BLaER1 treated with 17β-estradiol and CSF1 and Interleukin-3, amounts not matched to agents 10 nM and 100 nM (cell line): ENCODE measurements at regions not wholly inside any gene's neighbourhood (a gene's known extent, or its start where the extent isn't known, plus 50 kb on each side); places are given as distances from the start of the nearest gene placed in this dataset.

ENCODE experiments used
- H3K27ac ChIP-seq, 11 experiments: shearing (Covaris generic); formaldehyde crosslinking; 2 replicates each; pipeline ENCODE4 v1.8.1; 2022
- H3K27me3 ChIP-seq, 11 experiments: shearing (Covaris generic); formaldehyde crosslinking; 2 replicates each; pipeline ENCODE4 v1.8.1; 2022
- H3K36me3 ChIP-seq, 11 experiments: shearing (Covaris generic); formaldehyde crosslinking; 2 replicates each; pipeline ENCODE4 v1.8.1; 2022
- H3K4me1 ChIP-seq, 10 experiments: shearing (Covaris generic); formaldehyde crosslinking; 2 replicates each; pipeline ENCODE4 v1.8.1; 2022
- H3K4me2 ChIP-seq, 11 experiments: shearing (Covaris generic); formaldehyde crosslinking; 2 replicates each; pipeline ENCODE4 v1.8.1; 2022
- H3K4me3 ChIP-seq, 10 experiments: shearing (Covaris generic); formaldehyde crosslinking; 2 replicates each; pipeline ENCODE4 v1.8.1; 2022
- H3K9ac ChIP-seq, 11 experiments: shearing (Covaris generic); formaldehyde crosslinking; 2 replicates each; pipeline ENCODE4 v1.8.1; 2022
- H3K9me3 ChIP-seq, 11 experiments: shearing (Covaris generic); formaldehyde crosslinking; replicated peaks in 1 of 11; 2 replicates each; pipeline ENCODE4 v1.8.1; 2022
- H4K20me1 ChIP-seq, 11 experiments: shearing (Covaris generic); formaldehyde crosslinking; 2 replicates each; pipeline ENCODE4 v1.8.1; 2022
- Cebpa-rat ChIP-seq, 11 experiments: shearing (Covaris generic); IDR thresholded peaks; 2 replicates each; pipeline ENCODE4 v1.8.1; 2022

GRCh38 chr12:108048686-108049085, 80.4 kb upstream of the WSCD2 start:
- no peak for TF ChIP-seq Cebpa-rat (IDR thresholded peaks at IDR 0.05)
- Histone ChIP-seq H3K27ac (peak overlapping the region in 5 of 11 experiments; percentile 54 to 85 (median 78); a peak in 8 of 22 replicates), H3K4me3 (no peak overlapping the region), H3K9ac (no peak overlapping the region), H3K36me3 (no peaks in the 10 kb centered on the region), H3K9me3 (no peaks in the 10 kb centered on the region), H3K27me3 (peaks cover 0 to 27% (median 0%) of the 10 kb centered on the region in 11 experiments; a peak in 5 of 22 replicates), H3K4me1 (peaks cover 26 to 39% (median 31%) of the 10 kb centered on the region in 10 experiments), H3K4me2 (peak overlapping the region in 7 of 11 experiments; percentile 89 to 98 (median 91); a peak in 9 of 22 replicates), H4K20me1 (no peaks in the 10 kb centered on the region)

- TF ChIP-seq Cebpa-rat (IDR thresholded peaks at IDR 0.05) = no peak
- H3K36me3 ChIP-seq = no peaks in the 10 kb centered on the region
- peaks cover 0 to 24% (median 0%) of the 10 kb centered on the region in 11 experiments; a peak in 5 of 22 replicates for H3K27me3 ChIP-seq
- no peak overlapping the region for H3K4me2 ChIP-seq
- H3K4me1 ChIP-seq = peaks cover 24 to 32% (median 28%) of the 10 kb centered on the region in 10 experiments
- no peaks in the 10 kb centered on the region for H3K9me3 ChIP-seq
- H3K9ac ChIP-seq = no peak overlapping the region
- no peak overlapping the region for H3K27ac ChIP-seq
- no peaks in the 10 kb centered on the region for H4K20me1 ChIP-seq
- no peak overlapping the region for H3K4me3 ChIP-seq
These were observed 78.4 kb upstream of the WSCD2 start for GRCh38 chr12:108050696-108051095.

GRCh38 chr12:108052260-108052659, 76.8 kb upstream of the WSCD2 start:
- Histone ChIP-seq H3K4me1 (peaks cover 8 to 16% (median 13%) of the 10 kb centered on the region in 10 experiments), H4K20me1 (no peaks in the 10 kb centered on the region), H3K4me2 (no peak overlapping the region), H3K36me3 (no peaks in the 10 kb centered on the region), H3K9me3 (no peaks in the 10 kb centered on the region), H3K9ac (no peak overlapping the region), H3K4me3 (no peak overlapping the region), H3K27ac (no peak overlapping the region), H3K27me3 (peaks cover 0 to 17% (median 0%) of the 10 kb centered on the region in 11 experiments; a peak in 3 of 22 replicates)
- TF ChIP-seq Cebpa-rat (IDR thresholded peaks at IDR 0.05) = no peak

- Histone ChIP-seq H3K4me3 (no peak overlapping the region), H3K36me3 (no peaks in the 10 kb centered on the region), H3K27me3 (peaks cover 0 to 10% (median 0%) of the 10 kb centered on the region in 11 experiments; a peak in 3 of 22 replicates), H3K4me1 (peaks cover 0 to 4% (median under 1%) of the 10 kb centered on the region in 10 experiments; a peak in 10 of 20 replicates), H3K4me2 (no peak overlapping the region), H4K20me1 (no peaks in the 10 kb centered on the region), H3K9me3 (no peaks in the 10 kb centered on the region), H3K27ac (no peak overlapping the region), H3K9ac (no peak overlapping the region)
- no peak for TF ChIP-seq Cebpa-rat (IDR thresholded peaks at IDR 0.05)
These were observed 75.6 kb upstream of the WSCD2 start for GRCh38 chr12:108053512-108053911.

- Histone ChIP-seq H3K4me1 (no peaks in the 10 kb centered on the region), H4K20me1 (no peaks in the 10 kb centered on the region), H3K36me3 (no peaks in the 10 kb centered on the region), H3K27me3 (peaks cover 0 to 10% (median 0%) of the 10 kb centered on the region in 11 experiments; a peak in 3 of 22 replicates), H3K9ac (no peak overlapping the region), H3K4me2 (no peak overlapping the region), H3K27ac (no peak overlapping the region), H3K4me3 (no peak overlapping the region), H3K9me3 (no peaks in the 10 kb centered on the region)
- no peak for TF ChIP-seq Cebpa-rat (IDR thresholded peaks at IDR 0.05)
These were observed 74.6 kb upstream of the WSCD2 start for GRCh38 chr12:108054496-108054895.

- Histone ChIP-seq H3K4me1 (no peaks in the 10 kb centered on the region), H3K27me3 (peaks cover 0 to 10% (median 0%) of the 10 kb centered on the region in 11 experiments; a peak in 3 of 22 replicates), H3K9me3 (no peaks in the 10 kb centered on the region), H3K9ac (no peak overlapping the region), H4K20me1 (no peaks in the 10 kb centered on the region), H3K4me3 (no peak overlapping the region), H3K4me2 (no peak overlapping the region), H3K36me3 (no peaks in the 10 kb centered on the region), H3K27ac (no peak overlapping the region)
- TF ChIP-seq Cebpa-rat (IDR thresholded peaks at IDR 0.05) = no peak
These were observed 73.9 kb upstream of the WSCD2 start for GRCh38 chr12:108055141-108055540.

- TF ChIP-seq Cebpa-rat (IDR thresholded peaks at IDR 0.05) = no peak
- Histone ChIP-seq H4K20me1 (no peaks in the 10 kb centered on the region), H3K4me2 (no peak overlapping the region), H3K4me1 (no peaks in the 10 kb centered on the region), H3K27me3 (no peaks in the 10 kb centered on the region), H3K4me3 (no peak overlapping the region), H3K36me3 (no peaks in the 10 kb centered on the region), H3K9me3 (peaks cover 0 to 9% (median 0%) of the 10 kb centered on the region in 11 experiments; a peak in 4 of 22 replicates), H3K27ac (no peak overlapping the region), H3K9ac (no peak overlapping the region)
These were observed 69.0 kb upstream of the WSCD2 start for GRCh38 chr12:108060067-108060466.

- TF ChIP-seq Cebpa-rat (IDR thresholded peaks at IDR 0.05) = no peak
- Histone ChIP-seq H3K9me3 (peaks cover 0 to 9% (median 0%) of the 10 kb centered on the region in 11 experiments; a peak in 4 of 22 replicates), H4K20me1 (no peaks in the 10 kb centered on the region), H3K4me1 (no peaks in the 10 kb centered on the region), H3K27me3 (no peaks in the 10 kb centered on the region), H3K36me3 (no peaks in the 10 kb centered on the region), H3K9ac (no peak overlapping the region), H3K4me2 (no peak overlapping the region), H3K27ac (no peak overlapping the region), H3K4me3 (no peak overlapping the region)
These were observed 68.2 kb upstream of the WSCD2 start for GRCh38 chr12:108060903-108061302.

- H4K20me1 ChIP-seq = no peaks in the 10 kb centered on the region
- H3K27ac ChIP-seq = no peak overlapping the region
- no peak overlapping the region for H3K4me3 ChIP-seq
- no peak overlapping the region for H3K9ac ChIP-seq
- H3K36me3 ChIP-seq = no peaks in the 10 kb centered on the region
- peaks cover 0 to 9% (median 0%) of the 10 kb centered on the region in 11 experiments; a peak in 4 of 22 replicates for H3K9me3 ChIP-seq
- no peak for TF ChIP-seq Cebpa-rat (IDR thresholded peaks at IDR 0.05)
- peaks cover 0 to 7% (median 4%) of the 10 kb centered on the region in 10 experiments; a peak in 4 of 20 replicates for H3K4me1 ChIP-seq
- H3K4me2 ChIP-seq = no peak overlapping the region
- H3K27me3 ChIP-seq = no peaks in the 10 kb centered on the region
These were observed 65.9 kb upstream of the WSCD2 start for GRCh38 chr12:108063192-108063591.

- no peak overlapping the region for H3K9ac ChIP-seq
- no peaks in the 10 kb centered on the region for H3K27me3 ChIP-seq
- H3K4me1 ChIP-seq = peaks cover 0 to 7% (median 4%) of the 10 kb centered on the region in 10 experiments; a peak in 4 of 20 replicates
- no peak overlapping the region for H3K27ac ChIP-seq
- H4K20me1 ChIP-seq = no peaks in the 10 kb centered on the region
- no peak for TF ChIP-seq Cebpa-rat (IDR thresholded peaks at IDR 0.05)
- no peaks in the 10 kb centered on the region for H3K36me3 ChIP-seq
- H3K4me2 ChIP-seq = no peak overlapping the region
- peaks cover 0 to 9% (median 0%) of the 10 kb centered on the region in 11 experiments; a peak in 4 of 22 replicates for H3K9me3 ChIP-seq
- no peak overlapping the region for H3K4me3 ChIP-seq
These were observed 64.0 kb upstream of the WSCD2 start for GRCh38 chr12:108065069-108065468.
